ENCODE measurements at regions not wholly inside any gene's neighbourhood (a gene's known extent, or its start where the extent isn't known, plus 50 kb on each side); places are given as distances from the start of the nearest gene placed in this dataset.

- H3K9me3 ChIP-seq, result peaks cover 0 to 7% (median 5%) of the 10 kb centered on the region in 4 donors
- no peak overlapping the region for H3K27ac ChIP-seq (replicated peaks in 1 of 4)
- 80% methylated on average over 17 of the region's 17 CpGs for WGBS
- intact Hi-C loops (cut with DNase I), result no loop called here
- H3K27me3 ChIP-seq, result peaks cover 0 to 28% (median 0%) of the 10 kb centered on the region in 4 donors
- no peak overlapping the region for H3K4me3 ChIP-seq
- peak; percentile 68 for DNase-seq (ENCODE audit: extremely low spot score)
- H3K4me1 ChIP-seq, result no peaks in the 10 kb centered on the region
- H3K36me3 ChIP-seq, result no peaks in the 10 kb centered on the region
- TF ChIP-seq POLR2AphosphoS5 (IDR thresholded peaks at IDR 0.05) (no peak), CTCF (IDR thresholded peaks at IDR 0.05) (no peak), EP300 (IDR thresholded peaks at IDR 0.05) (no peak), POLR2A (IDR thresholded peaks at IDR 0.05; ENCODE audit: low read depth) (no peak)
These were observed 634.0 kb downstream of the IRX1 start for GRCh38 chr5:4229414-4230292.

GRCh38 chr5:4230471-4230785 is 634.8 kb downstream of the IRX1 start:
- H3K4me3 ChIP-seq, result no peak overlapping the region
- H3K36me3 ChIP-seq, result no peaks in the 10 kb centered on the region
- peaks cover 0 to 28% (median 0%) of the 10 kb centered on the region in 4 donors for H3K27me3 ChIP-seq
- TF ChIP-seq CTCF (IDR thresholded peaks at IDR 0.05) (no peak), EP300 (IDR thresholded peaks at IDR 0.05) (no peak), POLR2AphosphoS5 (IDR thresholded peaks at IDR 0.05) (no peak), POLR2A (IDR thresholded peaks at IDR 0.05; ENCODE audit: low read depth) (no peak)
- WGBS, result 51% methylated on average over 12 of the region's 15 CpGs
- H3K27ac ChIP-seq (replicated peaks in 1 of 4), result no peak overlapping the region
- H3K4me1 ChIP-seq, result no peaks in the 10 kb centered on the region
- intact Hi-C loops (cut with DNase I), result no loop called here
- peak; percentile 70 for DNase-seq (ENCODE audit: extremely low spot score)
- peaks cover 0 to 10% (median 8%) of the 10 kb centered on the region in 4 donors for H3K9me3 ChIP-seq

GRCh38 chr5:4230786-4231641 is 635.4 kb downstream of the IRX1 start:
- no peak overlapping the region for H3K4me3 ChIP-seq
- DNase-seq (ENCODE audit: extremely low spot score), result peak; percentile 89
- H3K27me3 ChIP-seq, result peaks cover 0 to 28% (median 0%) of the 10 kb centered on the region in 4 donors
- H3K27ac ChIP-seq (replicated peaks in 1 of 4), result no peak overlapping the region
- H3K9me3 ChIP-seq, result peaks cover 0 to 10% (median 8%) of the 10 kb centered on the region in 4 donors
- 45% methylated on average over 21 of the region's 23 CpGs for WGBS
- TF ChIP-seq POLR2A (IDR thresholded peaks at IDR 0.05; ENCODE audit: low read depth) (no peak), CTCF (IDR thresholded peaks at IDR 0.05) (no peak), POLR2AphosphoS5 (IDR thresholded peaks at IDR 0.05) (no peak), EP300 (IDR thresholded peaks at IDR 0.05) (no peak)
- H3K4me1 ChIP-seq, result no peaks in the 10 kb centered on the region
- H3K36me3 ChIP-seq, result no peaks in the 10 kb centered on the region
- intact Hi-C loops (cut with DNase I), result no loop called here

GRCh38 chr5:4232084-4232483 is 636.5 kb downstream of the IRX1 start:
- peaks cover 0 to 28% (median 0%) of the 10 kb centered on the region in 4 donors for H3K27me3 ChIP-seq
- H3K36me3 ChIP-seq, result no peaks in the 10 kb centered on the region
- TF ChIP-seq EP300 (IDR thresholded peaks at IDR 0.05) (no peak), CTCF (IDR thresholded peaks at IDR 0.05) (no peak), POLR2A (IDR thresholded peaks at IDR 0.05; ENCODE audit: low read depth) (no peak), POLR2AphosphoS5 (IDR thresholded peaks at IDR 0.05) (no peak)
- H3K9me3 ChIP-seq, result peaks cover 0 to 10% (median 8%) of the 10 kb centered on the region in 4 donors
- no peaks in the 10 kb centered on the region for H3K4me1 ChIP-seq
- WGBS, result 56% methylated on average over 1 of the region's 1 CpG
- intact Hi-C loops (cut with DNase I), result no loop called here
- no peak overlapping the region for H3K4me3 ChIP-seq
- DNase-seq (ENCODE audit: extremely low spot score), result no peak
- no peak overlapping the region for H3K27ac ChIP-seq (replicated peaks in 1 of 4)
